ENCODE measurements at regions not wholly inside any gene's neighbourhood (a gene's known extent, or its start where the extent isn't known, plus 50 kb on each side); places are given as distances from the start of the nearest gene placed in this dataset.

DNA sequence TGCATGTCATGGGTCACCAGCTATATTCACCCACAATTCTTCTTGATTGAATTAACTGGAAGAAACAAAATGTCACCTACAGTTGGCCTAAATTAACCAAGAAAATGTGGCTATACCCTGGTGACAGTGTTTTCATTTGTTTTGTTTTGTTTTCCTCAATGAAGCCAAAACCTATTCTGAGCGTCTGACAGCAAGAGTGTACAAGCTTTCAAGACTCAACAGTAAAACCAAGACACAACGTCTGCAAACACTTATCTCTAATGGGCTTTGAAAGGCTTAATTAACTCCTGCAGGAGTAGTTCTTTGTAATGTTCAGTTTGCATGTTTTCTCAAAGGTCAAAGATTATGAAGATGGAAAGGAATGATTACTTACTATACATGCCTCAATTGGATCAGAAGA, 827.6 kb upstream of the KLHL29 start:
- TF ChIP-seq MYBL2 (CRISPR knock-in tag; IDR thresholded peaks at IDR 0.05) (no peak), TEAD1 (CRISPR knock-in tag; IDR thresholded peaks at IDR 0.05) (no peak), OVOL2 (CRISPR knock-in tag; IDR thresholded peaks at IDR 0.05; ENCODE audit: borderline replicate concordance) (no peak)
- TF ChIP-seq, protein P1, sequence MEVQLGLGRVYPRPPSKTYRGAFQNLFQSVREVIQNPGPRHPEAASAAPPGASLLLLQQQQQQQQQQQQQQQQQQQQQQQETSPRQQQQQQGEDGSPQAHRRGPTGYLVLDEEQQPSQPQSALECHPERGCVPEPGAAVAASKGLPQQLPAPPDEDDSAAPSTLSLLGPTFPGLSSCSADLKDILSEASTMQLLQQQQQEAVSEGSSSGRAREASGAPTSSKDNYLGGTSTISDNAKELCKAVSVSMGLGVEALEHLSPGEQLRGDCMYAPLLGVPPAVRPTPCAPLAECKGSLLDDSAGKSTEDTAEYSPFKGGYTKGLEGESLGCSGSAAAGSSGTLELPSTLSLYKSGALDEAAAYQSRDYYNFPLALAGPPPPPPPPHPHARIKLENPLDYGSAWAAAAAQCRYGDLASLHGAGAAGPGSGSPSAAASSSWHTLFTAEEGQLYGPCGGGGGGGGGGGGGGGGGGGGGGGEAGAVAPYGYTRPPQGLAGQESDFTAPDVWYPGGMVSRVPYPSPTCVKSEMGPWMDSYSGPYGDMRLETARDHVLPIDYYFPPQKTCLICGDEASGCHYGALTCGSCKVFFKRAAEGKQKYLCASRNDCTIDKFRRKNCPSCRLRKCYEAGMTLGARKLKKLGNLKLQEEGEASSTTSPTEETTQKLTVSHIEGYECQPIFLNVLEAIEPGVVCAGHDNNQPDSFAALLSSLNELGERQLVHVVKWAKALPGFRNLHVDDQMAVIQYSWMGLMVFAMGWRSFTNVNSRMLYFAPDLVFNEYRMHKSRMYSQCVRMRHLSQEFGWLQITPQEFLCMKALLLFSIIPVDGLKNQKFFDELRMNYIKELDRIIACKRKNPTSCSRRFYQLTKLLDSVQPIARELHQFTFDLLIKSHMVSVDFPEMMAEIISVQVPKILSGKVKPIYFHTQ (CRISPR knock-in tag; IDR thresholded peaks at IDR 0.05), result no peak
- peaks cover 5% of the 10 kb centered on the region for H3K4me1 Mint-ChIP-seq
- DNase-seq (ENCODE audit: low spot score), result no peak
- CTCF ChIA-PET, result no interaction called here
- H3K9me3 Mint-ChIP-seq, result no peaks in the 10 kb centered on the region
- no peak for ATAC-seq
- POLR2A ChIA-PET, result no interaction called here
- no peak overlapping the region for H3K4me3 Mint-ChIP-seq
- no peak overlapping the region for H3K27ac Mint-ChIP-seq
- no peaks in the 10 kb centered on the region for H3K36me3 Mint-ChIP-seq
- no peaks in the 10 kb centered on the region for H3K27me3 Mint-ChIP-seq (ENCODE audit: low read depth)

DNA sequence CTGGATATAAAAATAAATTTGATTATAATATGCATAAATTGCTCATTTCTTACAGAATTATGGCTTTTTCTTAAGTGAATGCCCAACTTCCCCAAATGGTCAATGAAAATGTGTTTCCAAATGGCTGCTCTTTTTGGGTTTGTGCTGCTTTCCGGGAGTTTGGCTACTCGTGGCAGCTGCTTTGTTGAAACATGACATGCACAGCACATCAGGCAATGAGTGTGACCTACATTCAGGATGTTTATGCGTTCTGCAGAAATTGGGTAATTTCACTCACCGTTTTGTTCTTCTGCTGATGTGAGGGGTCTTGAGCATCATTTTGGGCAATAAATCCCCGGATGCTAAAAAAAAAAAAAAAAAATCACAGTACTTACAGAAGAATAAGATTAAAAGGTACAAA, 825.0 kb upstream of the KLHL29 start:
- ATAC-seq (no peak), DNase-seq (ENCODE audit: low spot score) (no peak)
- H3K4me3 Mint-ChIP-seq, result no peak overlapping the region
- H3K27me3 Mint-ChIP-seq (ENCODE audit: low read depth), result no peaks in the 10 kb centered on the region
- POLR2A ChIA-PET, result no interaction called here
- H3K4me1 Mint-ChIP-seq, result peaks cover 5% of the 10 kb centered on the region
- TF ChIP-seq, protein P2, sequence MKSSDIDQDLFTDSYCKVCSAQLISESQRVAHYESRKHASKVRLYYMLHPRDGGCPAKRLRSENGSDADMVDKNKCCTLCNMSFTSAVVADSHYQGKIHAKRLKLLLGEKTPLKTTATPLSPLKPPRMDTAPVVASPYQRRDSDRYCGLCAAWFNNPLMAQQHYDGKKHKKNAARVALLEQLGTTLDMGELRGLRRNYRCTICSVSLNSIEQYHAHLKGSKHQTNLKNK (CRISPR knock-in tag; IDR thresholded peaks at IDR 0.05), result no peak
- TF ChIP-seq, protein P3, sequence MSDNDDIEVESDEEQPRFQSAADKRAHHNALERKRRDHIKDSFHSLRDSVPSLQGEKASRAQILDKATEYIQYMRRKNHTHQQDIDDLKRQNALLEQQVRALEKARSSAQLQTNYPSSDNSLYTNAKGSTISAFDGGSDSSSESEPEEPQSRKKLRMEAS (CRISPR knock-in tag; IDR thresholded peaks at IDR 0.05), result no peak
- TF ChIP-seq ZNF263 (CRISPR knock-in tag; IDR thresholded peaks at IDR 0.05; ENCODE audit: low read depth) (no peak), NR1H2 (CRISPR knock-in tag; IDR thresholded peaks at IDR 0.05) (no peak), RELA (CRISPR knock-in tag; IDR thresholded peaks at IDR 0.05; ENCODE audit: borderline replicate concordance) (no peak), JAZF1 (CRISPR knock-in tag; IDR thresholded peaks at IDR 0.05) (no peak), SOX15 (CRISPR knock-in tag; IDR thresholded peaks at IDR 0.05) (no peak)
- TF ChIP-seq, protein P4, sequence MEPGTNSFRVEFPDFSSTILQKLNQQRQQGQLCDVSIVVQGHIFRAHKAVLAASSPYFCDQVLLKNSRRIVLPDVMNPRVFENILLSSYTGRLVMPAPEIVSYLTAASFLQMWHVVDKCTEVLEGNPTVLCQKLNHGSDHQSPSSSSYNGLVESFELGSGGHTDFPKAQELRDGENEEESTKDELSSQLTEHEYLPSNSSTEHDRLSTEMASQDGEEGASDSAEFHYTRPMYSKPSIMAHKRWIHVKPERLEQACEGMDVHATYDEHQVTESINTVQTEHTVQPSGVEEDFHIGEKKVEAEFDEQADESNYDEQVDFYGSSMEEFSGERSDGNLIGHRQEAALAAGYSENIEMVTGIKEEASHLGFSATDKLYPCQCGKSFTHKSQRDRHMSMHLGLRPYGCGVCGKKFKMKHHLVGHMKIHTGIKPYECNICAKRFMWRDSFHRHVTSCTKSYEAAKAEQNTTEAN (CRISPR knock-in tag; IDR thresholded peaks at IDR 0.05), result no peak
- TF ChIP-seq, protein P5, sequence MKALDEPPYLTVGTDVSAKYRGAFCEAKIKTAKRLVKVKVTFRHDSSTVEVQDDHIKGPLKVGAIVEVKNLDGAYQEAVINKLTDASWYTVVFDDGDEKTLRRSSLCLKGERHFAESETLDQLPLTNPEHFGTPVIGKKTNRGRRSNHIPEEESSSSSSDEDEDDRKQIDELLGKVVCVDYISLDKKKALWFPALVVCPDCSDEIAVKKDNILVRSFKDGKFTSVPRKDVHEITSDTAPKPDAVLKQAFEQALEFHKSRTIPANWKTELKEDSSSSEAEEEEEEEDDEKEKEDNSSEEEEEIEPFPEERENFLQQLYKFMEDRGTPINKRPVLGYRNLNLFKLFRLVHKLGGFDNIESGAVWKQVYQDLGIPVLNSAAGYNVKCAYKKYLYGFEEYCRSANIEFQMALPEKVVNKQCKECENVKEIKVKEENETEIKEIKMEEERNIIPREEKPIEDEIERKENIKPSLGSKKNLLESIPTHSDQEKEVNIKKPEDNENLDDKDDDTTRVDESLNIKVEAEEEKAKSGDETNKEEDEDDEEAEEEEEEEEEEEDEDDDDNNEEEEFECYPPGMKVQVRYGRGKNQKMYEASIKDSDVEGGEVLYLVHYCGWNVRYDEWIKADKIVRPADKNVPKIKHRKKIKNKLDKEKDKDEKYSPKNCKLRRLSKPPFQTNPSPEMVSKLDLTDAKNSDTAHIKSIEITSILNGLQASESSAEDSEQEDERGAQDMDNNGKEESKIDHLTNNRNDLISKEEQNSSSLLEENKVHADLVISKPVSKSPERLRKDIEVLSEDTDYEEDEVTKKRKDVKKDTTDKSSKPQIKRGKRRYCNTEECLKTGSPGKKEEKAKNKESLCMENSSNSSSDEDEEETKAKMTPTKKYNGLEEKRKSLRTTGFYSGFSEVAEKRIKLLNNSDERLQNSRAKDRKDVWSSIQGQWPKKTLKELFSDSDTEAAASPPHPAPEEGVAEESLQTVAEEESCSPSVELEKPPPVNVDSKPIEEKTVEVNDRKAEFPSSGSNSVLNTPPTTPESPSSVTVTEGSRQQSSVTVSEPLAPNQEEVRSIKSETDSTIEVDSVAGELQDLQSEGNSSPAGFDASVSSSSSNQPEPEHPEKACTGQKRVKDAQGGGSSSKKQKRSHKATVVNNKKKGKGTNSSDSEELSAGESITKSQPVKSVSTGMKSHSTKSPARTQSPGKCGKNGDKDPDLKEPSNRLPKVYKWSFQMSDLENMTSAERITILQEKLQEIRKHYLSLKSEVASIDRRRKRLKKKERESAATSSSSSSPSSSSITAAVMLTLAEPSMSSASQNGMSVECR (CRISPR knock-in tag; IDR thresholded peaks at IDR 0.05; ENCODE audit: borderline replicate concordance), result no peak
- TF ChIP-seq, protein P6, sequence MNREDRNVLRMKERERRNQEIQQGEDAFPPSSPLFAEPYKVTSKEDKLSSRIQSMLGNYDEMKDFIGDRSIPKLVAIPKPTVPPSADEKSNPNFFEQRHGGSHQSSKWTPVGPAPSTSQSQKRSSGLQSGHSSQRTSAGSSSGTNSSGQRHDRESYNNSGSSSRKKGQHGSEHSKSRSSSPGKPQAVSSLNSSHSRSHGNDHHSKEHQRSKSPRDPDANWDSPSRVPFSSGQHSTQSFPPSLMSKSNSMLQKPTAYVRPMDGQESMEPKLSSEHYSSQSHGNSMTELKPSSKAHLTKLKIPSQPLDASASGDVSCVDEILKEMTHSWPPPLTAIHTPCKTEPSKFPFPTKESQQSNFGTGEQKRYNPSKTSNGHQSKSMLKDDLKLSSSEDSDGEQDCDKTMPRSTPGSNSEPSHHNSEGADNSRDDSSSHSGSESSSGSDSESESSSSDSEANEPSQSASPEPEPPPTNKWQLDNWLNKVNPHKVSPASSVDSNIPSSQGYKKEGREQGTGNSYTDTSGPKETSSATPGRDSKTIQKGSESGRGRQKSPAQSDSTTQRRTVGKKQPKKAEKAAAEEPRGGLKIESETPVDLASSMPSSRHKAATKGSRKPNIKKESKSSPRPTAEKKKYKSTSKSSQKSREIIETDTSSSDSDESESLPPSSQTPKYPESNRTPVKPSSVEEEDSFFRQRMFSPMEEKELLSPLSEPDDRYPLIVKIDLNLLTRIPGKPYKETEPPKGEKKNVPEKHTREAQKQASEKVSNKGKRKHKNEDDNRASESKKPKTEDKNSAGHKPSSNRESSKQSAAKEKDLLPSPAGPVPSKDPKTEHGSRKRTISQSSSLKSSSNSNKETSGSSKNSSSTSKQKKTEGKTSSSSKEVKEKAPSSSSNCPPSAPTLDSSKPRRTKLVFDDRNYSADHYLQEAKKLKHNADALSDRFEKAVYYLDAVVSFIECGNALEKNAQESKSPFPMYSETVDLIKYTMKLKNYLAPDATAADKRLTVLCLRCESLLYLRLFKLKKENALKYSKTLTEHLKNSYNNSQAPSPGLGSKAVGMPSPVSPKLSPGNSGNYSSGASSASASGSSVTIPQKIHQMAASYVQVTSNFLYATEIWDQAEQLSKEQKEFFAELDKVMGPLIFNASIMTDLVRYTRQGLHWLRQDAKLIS (CRISPR knock-in tag; IDR thresholded peaks at IDR 0.05; ENCODE audit: borderline replicate concordance), result no peak
- TF ChIP-seq, protein P7, sequence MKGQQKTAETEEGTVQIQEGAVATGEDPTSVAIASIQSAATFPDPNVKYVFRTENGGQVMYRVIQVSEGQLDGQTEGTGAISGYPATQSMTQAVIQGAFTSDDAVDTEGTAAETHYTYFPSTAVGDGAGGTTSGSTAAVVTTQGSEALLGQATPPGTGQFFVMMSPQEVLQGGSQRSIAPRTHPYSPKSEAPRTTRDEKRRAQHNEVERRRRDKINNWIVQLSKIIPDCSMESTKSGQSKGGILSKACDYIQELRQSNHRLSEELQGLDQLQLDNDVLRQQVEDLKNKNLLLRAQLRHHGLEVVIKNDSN (CRISPR knock-in tag; IDR thresholded peaks at IDR 0.05), result no peak
- TF ChIP-seq, protein P8, sequence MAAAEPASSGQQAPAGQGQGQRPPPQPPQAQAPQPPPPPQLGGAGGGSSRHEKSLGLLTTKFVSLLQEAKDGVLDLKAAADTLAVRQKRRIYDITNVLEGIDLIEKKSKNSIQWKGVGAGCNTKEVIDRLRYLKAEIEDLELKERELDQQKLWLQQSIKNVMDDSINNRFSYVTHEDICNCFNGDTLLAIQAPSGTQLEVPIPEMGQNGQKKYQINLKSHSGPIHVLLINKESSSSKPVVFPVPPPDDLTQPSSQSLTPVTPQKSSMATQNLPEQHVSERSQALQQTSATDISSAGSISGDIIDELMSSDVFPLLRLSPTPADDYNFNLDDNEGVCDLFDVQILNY (CRISPR knock-in tag; IDR thresholded peaks at IDR 0.05), result no peak
- TF ChIP-seq, protein P9, sequence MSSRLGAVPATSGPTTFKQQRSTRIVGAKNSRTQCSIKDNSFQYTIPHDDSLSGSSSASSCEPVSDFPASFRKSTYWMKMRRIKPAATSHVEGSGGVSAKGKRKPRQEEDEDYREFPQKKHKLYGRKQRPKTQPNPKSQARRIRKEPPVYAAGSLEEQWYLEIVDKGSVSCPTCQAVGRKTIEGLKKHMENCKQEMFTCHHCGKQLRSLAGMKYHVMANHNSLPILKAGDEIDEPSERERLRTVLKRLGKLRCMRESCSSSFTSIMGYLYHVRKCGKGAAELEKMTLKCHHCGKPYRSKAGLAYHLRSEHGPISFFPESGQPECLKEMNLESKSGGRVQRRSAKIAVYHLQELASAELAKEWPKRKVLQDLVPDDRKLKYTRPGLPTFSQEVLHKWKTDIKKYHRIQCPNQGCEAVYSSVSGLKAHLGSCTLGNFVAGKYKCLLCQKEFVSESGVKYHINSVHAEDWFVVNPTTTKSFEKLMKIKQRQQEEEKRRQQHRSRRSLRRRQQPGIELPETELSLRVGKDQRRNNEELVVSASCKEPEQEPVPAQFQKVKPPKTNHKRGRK (CRISPR knock-in tag; IDR thresholded peaks at IDR 0.05; ENCODE audit: borderline replicate concordance), result no peak
- H3K36me3 Mint-ChIP-seq, result no peaks in the 10 kb centered on the region
- H3K27ac Mint-ChIP-seq, result no peak overlapping the region
- CTCF ChIA-PET, result no interaction called here
- H3K9me3 Mint-ChIP-seq, result no peaks in the 10 kb centered on the region

Measured in WTC11 (cell line).